ENCODE measurements at regions not wholly inside any gene's neighbourhood (a gene's known extent, or its start where the extent isn't known, plus 50 kb on each side); places are given as distances from the start of the nearest gene placed in this dataset.
"Not testable (repeated sequence)": the region's sequence is repeated elsewhere in the genome, so short reads cannot be mapped to it uniquely, and the experiment has no call there.

DNA sequence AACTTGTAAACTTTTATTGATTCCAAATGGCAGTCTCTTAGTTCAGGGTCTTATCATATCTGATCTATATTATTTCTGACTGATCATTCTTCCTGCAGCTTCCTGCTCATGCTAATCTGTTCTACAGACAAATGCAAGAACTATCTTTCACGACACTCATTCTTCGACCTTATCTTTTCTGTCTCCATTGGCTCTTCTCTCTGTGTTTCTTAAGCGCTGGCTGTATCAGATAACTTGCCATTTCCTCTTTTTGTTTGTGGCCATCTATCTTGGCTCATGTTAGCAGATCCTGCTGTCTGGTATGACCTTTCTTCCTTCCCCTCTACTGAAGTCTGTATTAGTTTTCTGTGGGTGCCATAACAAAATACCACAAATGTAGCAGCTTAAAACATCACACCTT, 230.5 kb upstream of the PUDP start:
- no peak for DNase-seq (ENCODE audit: low spot score)

DNA sequence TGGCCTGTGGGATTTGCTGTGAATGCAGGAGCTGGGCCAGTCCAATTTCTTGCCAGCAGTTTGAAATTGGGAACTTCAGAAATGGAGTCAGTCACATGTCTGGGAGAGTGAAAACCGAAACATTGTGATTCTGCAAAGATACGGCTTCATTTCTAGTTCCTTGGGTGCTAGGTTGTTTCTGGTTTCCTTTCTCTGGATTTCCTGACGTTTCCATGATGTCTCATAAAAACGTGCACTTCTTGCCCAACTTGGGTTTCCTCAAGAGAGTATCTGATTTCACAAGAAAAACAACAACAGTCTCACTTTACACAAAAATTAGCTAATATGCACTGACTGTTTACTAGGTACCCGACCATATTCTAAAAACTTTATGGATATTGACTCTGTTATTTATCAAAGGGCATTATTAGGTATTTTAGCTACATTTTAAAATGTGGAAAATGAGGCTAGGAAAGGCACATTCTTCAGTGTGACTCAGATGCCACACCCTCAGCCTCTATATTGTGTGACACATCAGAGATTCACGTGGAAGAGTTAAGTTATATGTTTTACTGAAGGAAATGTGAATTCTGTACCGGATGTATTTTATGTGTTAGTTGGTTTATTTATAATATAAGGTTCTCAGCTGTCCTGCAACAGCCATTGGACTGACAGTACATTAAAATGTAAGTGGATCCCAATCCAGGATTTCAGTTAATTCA, 225.0 kb upstream of the PUDP start:
- DNase-seq (ENCODE audit: low spot score), result no peak

DNA sequence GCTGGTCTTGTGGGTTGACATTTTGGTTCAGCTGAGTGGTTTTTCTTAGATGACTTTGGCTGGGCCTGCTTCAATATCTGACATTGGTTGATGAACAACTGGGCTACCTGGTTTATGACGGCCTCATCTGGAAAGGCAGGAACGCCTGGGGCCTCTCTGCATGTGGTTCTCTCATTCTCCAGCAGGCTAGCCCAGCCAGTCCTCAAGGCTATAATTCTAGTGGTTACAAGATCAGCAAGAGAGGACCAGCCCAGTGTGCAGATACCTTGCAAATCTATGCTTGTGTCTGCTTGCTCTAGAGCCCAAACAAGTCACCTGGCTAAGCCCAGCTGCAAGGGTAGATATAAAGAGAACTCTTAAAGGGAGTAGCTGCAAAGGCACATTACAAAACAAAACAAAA, 214.2 kb upstream of the PUDP start:
- DNase-seq (ENCODE audit: low spot score), result no peak

DNA sequence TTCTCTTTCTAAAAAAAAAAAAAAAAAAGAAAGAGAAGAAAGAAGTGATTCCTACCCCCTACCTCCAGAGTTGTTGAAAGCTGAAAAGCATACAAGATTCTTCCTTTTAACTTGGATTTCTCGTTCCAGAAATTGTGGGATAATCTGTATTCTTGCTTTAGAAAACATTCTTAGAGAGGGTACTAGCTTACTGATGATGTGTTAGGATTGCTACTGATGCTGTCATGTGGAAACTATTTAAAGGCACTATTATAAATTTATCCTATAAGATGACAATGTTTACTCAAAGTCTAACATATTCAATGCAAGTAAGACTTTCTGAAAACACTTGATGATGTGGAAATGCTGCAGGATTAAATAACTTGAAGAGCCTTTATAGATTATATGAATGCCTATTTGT, 204.0 kb upstream of the PUDP start:
- DNase-seq (ENCODE audit: low spot score), result no peak

DNA sequence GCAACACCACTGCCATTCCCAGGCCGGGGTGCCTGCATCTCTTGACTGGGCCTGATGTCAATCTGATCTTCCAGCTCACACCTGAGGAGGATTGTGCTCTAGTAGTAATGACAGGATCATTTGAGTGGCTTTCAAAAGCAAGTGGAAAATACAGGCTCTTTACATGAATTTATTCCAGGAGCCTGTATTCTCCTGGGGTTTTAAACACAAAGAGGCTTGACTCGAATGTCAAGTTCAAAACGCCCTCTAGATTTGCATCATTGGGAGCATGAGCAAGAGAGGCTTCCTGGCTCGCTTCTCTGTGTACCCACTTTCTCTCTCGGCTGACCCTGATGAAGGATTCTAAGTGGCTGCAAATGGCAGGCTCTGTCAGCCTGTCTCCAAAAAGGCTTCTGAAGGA, 199.5 kb upstream of the PUDP start:
- no peak for DNase-seq (ENCODE audit: low spot score)

DNA sequence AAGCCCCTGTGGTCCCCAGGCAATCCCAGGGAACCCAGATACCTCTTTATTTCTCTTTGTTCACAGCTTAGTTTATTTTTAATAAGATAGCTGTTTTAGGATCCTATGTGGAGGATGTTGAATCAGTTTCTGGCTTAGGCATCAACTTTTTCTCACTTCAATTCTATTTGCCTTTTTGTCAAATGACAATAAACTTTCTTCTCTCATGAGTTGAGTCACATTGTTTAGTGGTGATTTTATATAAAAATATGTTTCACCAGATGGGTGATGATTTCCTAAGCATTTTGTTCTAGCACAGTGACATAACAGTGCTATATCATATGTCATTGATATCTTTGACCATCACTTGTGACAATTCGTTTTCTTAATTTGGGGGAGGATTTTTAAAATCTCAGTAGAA, 198.1 kb upstream of the PUDP start:
- no peak for DNase-seq (ENCODE audit: low spot score)

DNA sequence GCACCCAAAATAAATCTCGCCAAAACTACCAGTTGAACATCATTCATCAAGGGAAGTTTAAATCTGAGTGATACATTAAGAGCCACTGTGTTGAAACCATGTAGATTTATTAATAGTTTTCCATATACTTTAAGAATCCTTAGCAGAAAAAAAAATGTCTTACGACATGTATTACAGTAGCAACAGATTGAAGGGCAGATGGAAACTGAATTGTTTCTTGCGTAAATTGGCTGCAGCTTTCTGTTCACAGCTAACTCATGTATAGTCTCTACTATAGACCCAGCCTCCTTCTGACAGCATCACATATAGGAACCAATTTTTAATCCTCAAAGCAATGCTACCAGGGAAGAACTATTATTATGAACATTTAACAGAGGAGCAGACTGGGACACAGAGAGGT, 195.2 kb upstream of the PUDP start:
- no peak for DNase-seq (ENCODE audit: low spot score)

DNA sequence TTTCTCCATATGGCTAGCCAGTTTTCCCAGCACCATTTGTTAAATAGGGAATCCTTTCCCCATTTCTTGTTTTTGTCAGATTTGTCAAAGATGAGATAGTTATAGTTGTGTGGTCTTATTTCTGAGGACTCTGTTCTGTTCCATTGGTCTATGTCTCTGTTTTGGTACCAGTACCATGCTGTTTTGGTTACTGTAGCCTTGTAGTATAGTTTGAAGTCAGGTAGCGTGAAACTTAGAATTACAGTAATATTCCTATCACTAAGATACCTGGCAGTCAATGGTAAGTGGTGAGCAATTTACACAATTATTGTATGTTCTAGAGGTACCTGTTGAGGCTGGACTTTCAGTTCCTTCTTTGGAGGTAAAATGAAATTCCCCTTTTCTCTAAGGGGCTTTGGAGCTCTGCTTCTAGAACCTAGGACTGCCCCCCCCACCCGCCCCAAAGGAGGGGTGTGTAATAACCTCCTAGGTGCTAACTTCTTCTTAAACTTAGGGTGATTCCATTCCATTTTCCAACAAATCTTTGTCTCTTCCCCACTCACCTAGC, 187.9 kb upstream of the PUDP start:
- not testable (repeated sequence) for DNase-seq (ENCODE audit: low spot score)

DNA sequence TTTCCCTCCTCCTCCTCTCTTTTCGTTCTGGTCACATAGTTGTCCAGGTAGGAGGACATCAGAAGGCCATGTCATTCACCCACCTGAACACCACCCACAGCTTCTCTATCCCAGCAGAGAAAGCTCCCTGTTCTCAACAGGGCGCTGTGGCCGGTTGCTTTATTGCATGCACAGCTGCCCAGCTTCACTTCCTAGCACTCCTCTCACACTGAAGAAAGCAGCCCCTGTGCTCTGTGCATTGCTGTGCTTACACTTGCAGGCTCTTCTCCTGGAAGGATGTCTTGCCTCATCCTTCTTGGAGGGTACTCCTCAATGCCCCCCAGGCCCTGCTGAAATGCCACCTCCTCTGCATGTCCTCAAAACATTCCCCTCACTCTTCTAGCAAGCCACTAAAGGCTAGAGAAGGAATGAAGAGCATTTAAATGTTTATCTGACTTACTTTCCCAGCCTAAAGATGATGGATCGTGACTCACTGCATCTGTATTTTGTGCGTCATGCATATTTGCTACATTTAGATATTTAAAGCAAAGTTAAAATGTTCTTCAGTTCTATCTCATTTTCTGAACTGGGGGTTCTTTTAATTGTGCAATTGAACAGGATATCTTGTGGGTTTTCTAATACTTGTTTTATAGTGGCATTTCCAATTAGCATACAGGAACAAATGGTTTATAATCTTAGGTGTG, 186.4 kb upstream of the PUDP start:
- DNase-seq (ENCODE audit: low spot score), result no peak

DNA sequence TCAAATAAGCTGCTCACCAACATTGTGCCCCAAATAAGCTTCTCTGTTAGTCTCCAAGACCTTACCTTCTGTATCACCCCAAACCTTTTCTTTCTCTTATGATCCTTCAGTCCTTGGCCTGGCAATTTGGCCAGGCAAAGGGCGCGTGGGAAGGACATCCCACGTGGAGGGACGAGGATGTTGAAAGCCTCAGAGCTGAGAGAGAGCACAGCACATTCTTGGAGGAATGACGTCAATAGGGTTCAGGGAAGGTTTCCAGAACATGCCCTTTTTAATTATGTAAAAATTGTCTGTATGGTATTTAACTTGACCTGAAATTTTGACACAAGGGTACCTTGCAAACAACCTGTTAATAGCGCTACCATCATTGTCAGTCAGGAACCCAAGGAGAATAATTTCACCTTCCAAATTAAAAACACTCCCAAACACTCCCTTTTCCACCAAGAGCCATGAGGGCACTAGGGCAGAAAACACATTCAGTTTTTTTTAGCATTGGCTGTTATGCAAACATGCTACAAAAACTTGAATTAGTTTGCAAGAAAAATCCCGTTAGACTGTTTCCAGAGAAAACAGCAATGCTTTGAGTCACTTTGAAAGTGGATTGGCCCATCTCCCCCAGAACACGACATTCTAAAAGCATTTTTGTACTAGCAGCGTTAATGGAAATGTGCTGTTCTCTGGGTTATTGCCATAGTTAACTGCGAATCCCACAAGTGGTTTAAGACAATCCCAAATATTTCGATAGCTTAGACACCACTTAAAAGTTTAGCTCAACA, 183.2 kb upstream of the PUDP start:
- DNase-seq (ENCODE audit: low spot score), result no peak

DNA sequence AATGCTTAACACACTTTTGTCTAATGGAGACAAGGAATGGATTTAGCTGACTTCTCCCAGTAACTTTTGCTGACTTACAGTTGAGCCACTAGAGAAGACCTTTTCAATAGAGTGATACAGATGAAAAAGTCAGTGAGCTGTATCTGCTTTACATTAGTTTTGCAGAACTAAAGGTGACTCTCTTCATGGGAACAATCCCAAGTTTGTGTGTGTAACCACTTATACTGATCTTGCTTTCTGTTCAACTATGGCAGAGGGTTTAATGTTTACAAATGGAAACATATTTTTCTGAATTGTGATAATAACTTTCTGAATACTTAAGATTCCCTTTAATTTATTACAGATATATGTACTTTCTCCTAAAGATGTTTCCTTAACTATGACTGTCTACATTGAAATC, 182.6 kb upstream of the PUDP start:
- DNase-seq (ENCODE audit: low spot score), result no peak

DNA sequence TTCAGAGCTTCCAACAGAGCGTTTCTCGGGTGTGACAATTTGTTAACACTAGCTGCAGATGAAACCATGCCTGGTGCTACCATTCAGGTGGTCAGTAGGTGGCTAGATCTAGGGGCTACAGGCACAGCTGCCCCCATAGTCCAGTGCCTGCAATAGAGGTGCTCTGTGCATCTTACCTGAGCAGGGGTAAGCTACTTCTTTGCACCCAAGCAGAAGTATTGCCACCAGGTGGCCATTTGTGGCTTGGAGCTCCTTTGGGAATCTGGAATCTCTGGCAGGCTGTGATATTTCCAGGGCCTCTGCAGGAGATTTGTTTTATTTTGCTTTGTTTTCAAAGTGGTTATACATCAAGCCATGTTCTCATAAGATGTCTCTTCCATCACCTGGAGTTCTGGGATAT, 170.7 kb upstream of the PUDP start:
- DNase-seq (ENCODE audit: low spot score), result no peak

DNA sequence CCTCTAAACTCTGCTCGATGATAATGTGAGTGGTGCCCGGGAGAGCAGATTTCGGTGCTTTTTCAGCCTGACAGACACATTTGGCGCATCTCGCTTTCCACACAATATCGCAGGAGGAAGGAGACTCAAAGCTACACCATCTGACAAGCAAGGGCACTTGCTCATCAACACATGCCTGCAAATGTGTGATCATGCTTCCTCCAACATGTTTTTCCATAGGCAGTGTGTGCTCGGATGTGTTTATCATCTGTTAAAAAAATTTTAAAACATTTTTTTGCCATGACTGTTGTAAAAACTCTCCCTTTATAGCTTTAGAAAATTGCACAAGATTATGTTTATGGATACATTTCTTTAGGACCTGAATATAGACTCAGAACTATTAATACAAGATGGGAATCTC, 170.3 kb upstream of the PUDP start:
- no peak for DNase-seq (ENCODE audit: low spot score)

DNA sequence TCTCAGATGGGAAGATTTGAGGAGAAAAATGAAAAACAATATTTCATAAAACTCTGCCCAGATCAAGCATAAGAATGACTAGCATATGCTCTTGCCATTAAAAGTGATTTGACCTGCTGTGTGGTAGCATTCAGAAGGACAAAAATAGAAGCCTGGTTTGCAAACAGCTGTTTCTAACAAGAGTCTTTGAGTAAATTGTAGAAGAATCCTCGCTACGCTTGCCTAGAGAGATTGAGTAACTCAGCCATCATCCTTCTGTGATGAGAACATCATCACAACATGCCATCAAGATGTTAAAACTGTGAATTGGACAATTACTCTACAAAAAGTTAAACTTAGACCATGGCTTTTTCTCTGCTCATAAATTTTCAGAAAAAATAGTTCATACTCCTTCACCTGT, 168.9 kb upstream of the PUDP start:
- DNase-seq (ENCODE audit: low spot score), result no peak

DNA sequence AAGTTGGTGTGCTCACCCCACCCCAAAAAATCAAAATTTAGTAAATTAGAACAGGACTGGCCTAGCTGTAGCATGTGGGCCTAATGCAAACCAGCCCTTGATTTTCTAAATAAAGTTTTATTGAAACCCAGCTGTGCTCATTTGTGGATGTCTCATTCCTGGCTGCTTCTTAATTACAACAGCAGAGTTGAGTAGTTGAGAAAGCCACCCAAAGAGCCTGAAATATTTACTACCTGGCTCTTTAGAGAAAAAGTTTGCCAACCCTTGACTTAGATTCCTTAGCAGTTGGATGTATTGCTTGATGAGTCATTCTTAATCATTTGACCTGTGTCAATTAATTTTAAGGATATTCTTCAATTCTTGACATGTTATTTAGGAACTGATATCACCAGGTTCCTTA, 168.3 kb upstream of the PUDP start:
- DNase-seq (ENCODE audit: low spot score), result no peak

DNA sequence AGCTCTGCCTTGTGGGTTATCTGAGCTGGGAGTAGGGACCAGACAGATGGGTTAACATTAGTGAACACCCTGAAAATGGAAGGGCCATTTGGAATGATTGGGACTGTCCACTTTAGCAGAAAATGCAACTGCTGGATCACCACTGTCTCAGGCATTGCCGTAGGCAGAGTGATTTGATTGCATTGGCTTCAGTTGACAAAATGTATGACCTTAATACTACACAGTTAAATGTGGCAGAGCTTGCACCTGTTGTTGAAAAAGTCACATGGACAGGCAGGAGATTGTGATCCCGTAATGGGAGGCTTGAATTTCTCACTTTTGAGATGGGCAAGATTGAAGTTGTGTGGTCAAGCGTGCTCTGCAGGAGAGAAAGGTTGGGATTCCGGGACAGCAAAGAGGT, 166.5 kb upstream of the PUDP start:
- DNase-seq (ENCODE audit: low spot score), result no peak

DNA sequence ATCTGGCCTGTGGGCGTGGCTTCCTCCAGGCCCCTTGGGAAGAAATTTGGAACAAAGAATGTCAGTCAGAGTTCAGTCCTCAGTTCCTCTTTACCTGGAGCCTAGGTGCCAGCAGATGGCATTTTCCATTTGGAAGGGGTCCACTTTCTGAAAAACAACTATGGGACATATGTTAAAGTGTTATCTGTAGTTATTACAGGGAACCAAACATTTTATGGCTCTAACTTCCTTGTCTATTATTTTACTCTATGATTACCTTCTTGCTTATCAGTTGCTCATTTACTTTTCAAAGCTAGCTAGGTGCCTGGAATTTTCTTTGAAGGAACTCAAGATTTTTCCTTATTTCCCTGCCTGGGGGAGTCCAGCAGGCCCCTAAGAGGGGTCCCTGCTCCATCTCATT, 159.8 kb upstream of the PUDP start:
- DNase-seq (ENCODE audit: low spot score), result no peak

DNA sequence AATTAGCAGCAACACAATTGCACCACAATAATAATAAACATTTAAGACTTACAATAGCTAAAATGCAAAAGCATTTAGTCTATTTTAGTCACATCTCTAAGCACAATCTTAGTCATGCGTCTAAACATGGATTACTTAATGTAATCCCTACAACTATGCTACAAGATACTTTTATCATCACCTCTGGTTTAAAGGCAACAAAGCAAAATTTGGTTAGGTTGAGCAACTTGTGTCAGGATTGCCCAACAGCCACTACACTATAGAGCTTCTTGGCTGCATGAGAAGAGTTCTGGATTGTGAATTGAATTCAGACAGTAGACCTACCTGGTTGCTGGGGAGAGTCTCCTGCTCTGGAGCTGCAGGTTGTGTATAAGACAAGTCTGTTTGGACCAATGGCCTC, 146.5 kb upstream of the PUDP start:
- no peak for DNase-seq (ENCODE audit: low spot score)

DNA sequence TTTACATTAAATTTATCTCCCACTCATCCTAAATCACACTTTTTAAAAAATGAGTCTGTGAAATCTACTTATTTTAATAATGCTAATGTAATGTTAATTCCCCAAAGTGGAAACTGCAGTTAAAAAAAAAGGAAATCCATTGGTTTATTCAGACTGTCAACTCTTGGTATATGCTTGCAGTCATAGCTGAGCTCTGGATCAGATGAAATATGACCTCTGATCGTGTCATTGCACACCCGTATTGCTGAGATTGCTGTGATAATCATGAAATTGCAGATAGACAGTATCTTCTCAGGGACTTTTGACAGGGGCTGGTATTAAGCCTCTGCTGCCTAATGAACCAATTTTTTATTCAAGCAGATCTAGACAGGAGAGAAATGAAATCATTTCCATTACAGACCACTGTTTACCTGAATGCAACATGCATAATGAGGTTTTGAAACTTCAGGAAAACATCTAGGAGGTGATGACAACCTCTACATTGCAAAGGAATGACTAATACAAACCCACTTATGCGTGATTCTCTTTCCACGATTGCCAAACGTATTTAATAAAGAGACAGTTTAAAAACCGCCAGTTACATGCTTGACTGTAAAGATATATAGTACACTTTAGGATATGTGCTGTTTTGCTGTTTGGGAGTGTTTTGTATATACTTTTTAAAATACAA, 138.3 kb upstream of the PUDP start:
- DNase-seq (ENCODE audit: low spot score), result no peak

DNA sequence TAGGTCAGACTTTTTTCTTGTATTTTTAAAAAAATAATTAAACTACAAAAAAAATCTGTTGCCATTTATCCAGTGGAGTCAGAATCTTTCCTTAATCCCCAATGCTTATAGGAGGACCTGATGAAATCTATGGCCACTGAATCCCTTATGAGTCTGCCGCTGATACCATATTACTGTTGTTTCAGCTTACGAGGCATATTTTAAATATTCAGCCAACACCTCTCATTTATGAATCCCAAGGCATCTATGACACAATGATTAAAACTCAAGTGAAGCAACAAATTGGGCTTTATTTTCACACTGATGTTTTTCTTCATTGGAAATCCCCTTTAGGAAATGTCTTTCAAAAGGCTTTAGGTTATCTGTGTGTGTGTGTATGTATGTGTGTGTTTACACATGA, 137.8 kb upstream of the PUDP start:
- DNase-seq (ENCODE audit: low spot score), result no peak

DNA sequence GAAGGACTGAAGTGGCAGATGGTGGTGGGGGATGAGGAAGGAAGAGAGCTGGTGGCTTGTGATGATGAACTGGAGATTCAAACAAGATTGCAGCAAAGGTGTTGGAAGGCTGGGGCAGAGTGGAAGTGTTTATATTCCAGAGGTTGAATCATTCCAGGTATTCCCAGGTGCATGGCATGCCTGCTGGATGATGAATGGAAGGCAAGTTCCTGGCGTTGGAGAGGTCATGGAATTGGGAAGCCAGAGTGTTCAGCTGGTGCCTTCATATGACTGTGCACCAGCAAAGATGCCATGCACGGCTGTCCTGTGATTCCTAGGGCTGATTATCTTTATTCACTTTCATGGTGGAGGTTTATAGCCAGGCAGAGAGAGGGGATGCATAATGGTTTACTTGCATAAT, 135.8 kb upstream of the PUDP start:
- DNase-seq (ENCODE audit: low spot score), result no peak

DNA sequence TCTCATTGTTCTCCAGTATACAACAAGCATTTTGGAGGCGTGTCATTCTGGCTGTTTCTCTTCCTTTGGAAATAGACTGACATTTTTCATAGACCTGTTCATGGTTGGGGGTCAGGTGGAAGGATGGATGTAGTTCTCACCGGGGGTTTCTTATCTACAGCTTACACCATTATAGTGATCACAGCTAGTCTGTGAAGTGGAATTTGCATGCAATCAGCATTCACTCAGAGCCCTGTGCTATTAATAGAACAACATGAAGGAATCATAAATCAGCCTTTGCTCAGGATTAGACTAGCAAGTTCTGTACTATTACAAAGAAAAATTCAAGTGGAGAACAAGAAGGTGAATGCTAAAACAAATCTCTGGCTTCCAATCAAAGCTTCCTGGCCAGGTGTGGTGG, 132.6 kb upstream of the PUDP start:
- no peak for DNase-seq (ENCODE audit: low spot score)

DNA sequence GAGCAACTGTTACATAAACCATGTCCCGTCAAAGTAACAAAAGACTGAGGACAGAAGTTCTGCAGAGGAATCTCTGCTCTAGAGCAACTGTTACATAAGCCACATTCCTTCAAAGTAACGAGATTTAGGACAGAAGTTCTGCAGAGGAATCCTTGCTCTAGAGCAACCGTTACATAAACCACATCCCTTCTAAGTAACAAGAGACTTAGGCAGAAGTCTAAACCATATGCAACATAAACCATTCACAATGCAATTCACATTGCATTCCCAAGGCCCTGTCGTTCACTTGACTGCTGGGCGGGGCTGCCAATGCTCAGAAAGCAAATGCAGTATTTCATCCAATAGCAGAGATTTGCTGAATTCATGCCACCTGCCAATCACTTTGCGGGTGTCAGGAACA, 124.4 kb upstream of the PUDP start:
- no peak for DNase-seq (ENCODE audit: low spot score)
